WERI-Rb-1 (cell line): ENCODE measurements at regions not wholly inside any gene's neighbourhood (a gene's known extent, or its start where the extent isn't known, plus 50 kb on each side); places are given as distances from the start of the nearest gene placed in this dataset.
"Not testable (repeated sequence)": the region's sequence is repeated elsewhere in the genome, so short reads cannot be mapped to it uniquely, and the experiment has no call there.

Experiments used
- DNase-seq: peaks from one replicate; pipeline ENCODE4 v3.0.0-alpha.2; 2020
- H3K27ac ChIP-seq: fragments of 250-450 bp; sonication (Bioruptor Pico); 2 replicates; pipeline ENCODE4 v1.5.1; 2020; ENCODE audit warnings: mild to moderate bottlenecking, moderate library complexity
- H3K27me3 ChIP-seq: fragments of 250-450 bp; sonication (Bioruptor Pico); 2 replicates; pipeline ENCODE4 v1.5.1; 2021; ENCODE audit warnings: mild to moderate bottlenecking, low read depth, moderate library complexity; ENCODE audit not compliant: insufficient read depth, severe bottlenecking
- H3K36me3 ChIP-seq: fragments of 250-450 bp; sonication (Bioruptor Pico); 2 replicates; pipeline ENCODE4 v1.5.1; 2020; ENCODE audit warnings: mild to moderate bottlenecking, moderate library complexity
- H3K4me3 ChIP-seq: 2 replicates; pipeline ENCODE4 v1.5.1; 2011; ENCODE audit warnings: low read depth, mild to moderate bottlenecking, control low read depth, low read length
- H3K9me3 ChIP-seq: fragments of 250-450 bp; sonication (Bioruptor Pico); 2 replicates; pipeline ENCODE4 v1.5.1; 2021; ENCODE audit warnings: mild to moderate bottlenecking, moderate library complexity; ENCODE audit not compliant: severe bottlenecking
- CTCF ChIP-seq: IDR thresholded peaks from 2 replicates; pipeline ENCODE4 v1.5.1; 2011; ENCODE audit warnings: low read depth, mild to moderate bottlenecking, control low read depth, inconsistent platforms, low read length

GRCh38 chr4:18435781-18436180 lies 414.2 kb upstream of the LCORL start:
- no peak for TF ChIP-seq CTCF
- no peak for DNase-seq
- Histone ChIP-seq H3K27ac (no peak overlapping the region), H3K4me3 (no peak overlapping the region), H3K36me3 (no peaks in the 10 kb centered on the region; the same call in 1 of the 2 replicates), H3K27me3 (no peaks in the 10 kb centered on the region), H3K9me3 (no peaks in the 10 kb centered on the region)

GRCh38 chr4:18422685-18423084 lies 401.1 kb upstream of the LCORL start:
- no peaks in the 10 kb centered on the region for H3K27me3 ChIP-seq
- no peaks in the 10 kb centered on the region for H3K36me3 ChIP-seq
- no peak overlapping the region for H3K4me3 ChIP-seq
- H3K9me3 ChIP-seq, result no peaks in the 10 kb centered on the region
- TF ChIP-seq CTCF, result no peak
- DNase-seq, result no peak
- H3K27ac ChIP-seq, result no peak overlapping the region

GRCh38 chr4:18421519-18421918 lies 400.0 kb upstream of the LCORL start:
- no peak overlapping the region for H3K4me3 ChIP-seq
- H3K27ac ChIP-seq, result no peak overlapping the region
- H3K9me3 ChIP-seq, result no peaks in the 10 kb centered on the region
- no peaks in the 10 kb centered on the region for H3K36me3 ChIP-seq
- no peak for TF ChIP-seq CTCF
- no peak for DNase-seq
- no peaks in the 10 kb centered on the region for H3K27me3 ChIP-seq

GRCh38 chr4:18419780-18420179 lies 398.2 kb upstream of the LCORL start:
- H3K4me3 ChIP-seq, result no peak overlapping the region
- no peaks in the 10 kb centered on the region for H3K27me3 ChIP-seq
- H3K9me3 ChIP-seq, result no peaks in the 10 kb centered on the region
- no peak for DNase-seq
- H3K27ac ChIP-seq, result no peak overlapping the region
- no peaks in the 10 kb centered on the region for H3K36me3 ChIP-seq
- no peak for TF ChIP-seq CTCF

GRCh38 chr4:18418195-18418898 lies 396.8 kb upstream of the LCORL start:
- H3K27ac ChIP-seq, H3K9me3 ChIP-seq, H3K4me3 ChIP-seq, DNase-seq, H3K27me3 ChIP-seq, H3K36me3 ChIP-seq: not testable (repeated sequence)

- not testable (repeated sequence) for H3K27me3 ChIP-seq, H3K27ac ChIP-seq, H3K36me3 ChIP-seq, H3K4me3 ChIP-seq, H3K9me3 ChIP-seq, DNase-seq
Observed at GRCh38 chr4:18417651-18418050, 396.1 kb upstream of the LCORL start.

GRCh38 chr4:18406264-18406663 lies 384.7 kb upstream of the LCORL start:
- no peak overlapping the region for H3K4me3 ChIP-seq
- H3K9me3 ChIP-seq, result no peaks in the 10 kb centered on the region
- H3K27ac ChIP-seq, result no peak overlapping the region
- no peak for TF ChIP-seq CTCF
- H3K27me3 ChIP-seq, result no peaks in the 10 kb centered on the region
- DNase-seq, result no peak
- no peaks in the 10 kb centered on the region for H3K36me3 ChIP-seq
